Endothelial cell of umbilical vein (primary cell): ENCODE measurements at regions not wholly inside any gene's neighbourhood (a gene's known extent, or its start where the extent isn't known, plus 50 kb on each side); places are given as distances from the start of the nearest gene placed in this dataset.

Experiments
- BruUV-seq: library from RNA; stranded (reverse); fragments of 400-500 nt; replicated peaks from 2 replicates; lab custom pipeline; 2021; lab: Mats Ljungman, UMichigan
- CTCF ChIA-PET: fragments of 300-600, 350-600 bp; sonication (Branson Sonifier 250); formaldehyde crosslinking; loops from one replicate; lab custom pipeline; 2021; ENCODE audit warnings: antibody characterized with exemption, inconsistent platforms; lab: Charles Lee
- POLR2A ChIA-PET: fragments of 300-600, 350-600 bp; sonication (Branson Sonifier 250); formaldehyde crosslinking; loops from one replicate; lab custom pipeline; 2021; ENCODE audit warnings: antibody characterized with exemption, inconsistent platforms; lab: Charles Lee
- DNase-seq: peaks from one replicate; pipeline ENCODE4 v3.0.0-alpha.2; 2011; ENCODE audit warnings: low read depth, low spot score
- FAIRE-seq: peaks from 2 replicates; lab custom pipeline; 2011; peaks lifted over from hg19 to GRCh38; lab: Jason Lieb, UNC
- H2AFZ ChIP-seq: 2 replicates; pipeline ENCODE4 v1.6.0; 2012; ENCODE audit warnings: low read depth, low read length, control low read depth, inconsistent platforms
- H3K27ac ChIP-seq: 2 replicates; pipeline ENCODE4 v1.5.1; 2011; ENCODE audit warnings: low read depth, mild to moderate bottlenecking, control low read depth, low read length, moderate library complexity; ENCODE audit not compliant: insufficient read depth
- H3K27me3 ChIP-seq, 2 experiments: 2 replicates each; pipeline versions ENCODE4 v1.6.0 to v1.6.1; 2011; ENCODE audit warnings: low read length in 2 of 2, mixed read lengths in 1 of 2; ENCODE audit not compliant: control insufficient read depth in 2 of 2, insufficient read depth in 2 of 2
- H3K36me3 ChIP-seq, 2 experiments: 2 replicates in 1 of 2; 3 replicates in 1 of 2; pipeline ENCODE4 v1.5.1; 2011; ENCODE audit warnings: low read length in 2 of 2, mild to moderate bottlenecking in 1 of 2, moderate library complexity in 1 of 2; ENCODE audit not compliant: control insufficient read depth in 2 of 2, insufficient read depth in 2 of 2; ENCODE audit errors: extremely low read depth in 1 of 2
- H3K4me1 ChIP-seq: 3 replicates; pipeline ENCODE4 v1.5.1; 2011; ENCODE audit warnings: mild to moderate bottlenecking, low read length; ENCODE audit not compliant: control insufficient read depth, insufficient read depth; ENCODE audit errors: extremely low read depth
- H3K4me2 ChIP-seq: 2 replicates; pipeline ENCODE4 v1.6.1; 2011; ENCODE audit warnings: low read length, control low read depth, mixed read lengths; ENCODE audit not compliant: insufficient read depth
- H3K4me3 ChIP-seq, 3 experiments: fragments of 200-600 bp in 1 of 3; sonication (generic), shearing (Covaris generic) in 1 of 3; replicated peaks in 1 of 3; 2 replicates each; pipeline ENCODE4 v1.5.1; 2011 to 2016; ENCODE audit warnings: control low read depth in 3 of 3, low read length in 3 of 3, mild to moderate bottlenecking in 2 of 3, inconsistent platforms in 1 of 3, low read depth in 1 of 3, moderate library complexity in 1 of 3; ENCODE audit not compliant: insufficient read depth in 1 of 3
- H3K79me2 ChIP-seq: 2 replicates; pipeline ENCODE4 v1.6.0; 2012; ENCODE audit warnings: low read length, inconsistent platforms; ENCODE audit not compliant: control insufficient read depth, insufficient read depth
- H3K9ac ChIP-seq: replicated peaks from 2 replicates; pipeline ENCODE3; 2011; ENCODE audit warnings: low read length, control low read depth; ENCODE audit not compliant: insufficient read depth; ENCODE audit errors: extremely low read depth
- H3K9me1 ChIP-seq: replicated peaks from 3 replicates; pipeline ENCODE4 v1.6.0; 2011; ENCODE audit warnings: mild to moderate bottlenecking, low read length; ENCODE audit not compliant: control insufficient read depth, insufficient read depth; ENCODE audit errors: extremely low read depth
- H3K9me3 ChIP-seq: replicated peaks from 2 replicates; pipeline ENCODE4 v1.5.1; 2012; ENCODE audit warnings: low read length, inconsistent platforms; ENCODE audit not compliant: control insufficient read depth, insufficient read depth
- H4K20me1 ChIP-seq: replicated peaks from 2 replicates; pipeline ENCODE3; 2011; ENCODE audit warnings: mild to moderate bottlenecking, low read length; ENCODE audit not compliant: control insufficient read depth, insufficient read depth; ENCODE audit errors: extremely low read depth
- CTCF ChIP-seq, 2 donors: IDR thresholded peaks; 1 replicate in 1 of 2; 2 replicates in 1 of 2; pipeline ENCODE4 v1.5.1; 2011; ENCODE audit warnings: low read length in 2 of 2, mild to moderate bottlenecking in 2 of 2, moderate library complexity in 2 of 2, control low read depth in 1 of 2, inconsistent platforms in 1 of 2, low read depth in 1 of 2; ENCODE audit not compliant: insufficient read depth in 1 of 2; ENCODE audit errors: extremely low read depth in 1 of 2
- EZH2 ChIP-seq: IDR thresholded peaks from 2 replicates; pipeline ENCODE4 v1.6.1; 2012; ENCODE audit warnings: borderline replicate concordance, low read depth, mild to moderate bottlenecking, moderate library complexity, low read length, inconsistent platforms; ENCODE audit not compliant: severe bottlenecking
- FOS ChIP-seq: IDR thresholded peaks from 2 replicates; pipeline ENCODE4 v1.6.1; 2011; ENCODE audit warnings: mild to moderate bottlenecking, low read length, moderate library complexity, borderline replicate concordance; ENCODE audit not compliant: insufficient read depth
- GATA2 ChIP-seq: IDR thresholded peaks from 2 replicates; pipeline ENCODE4 v1.7.0; 2011; ENCODE audit warnings: low read depth, mild to moderate bottlenecking, moderate library complexity, mixed read lengths, low read length; ENCODE audit not compliant: insufficient read length, insufficient read depth
- JUN ChIP-seq: IDR thresholded peaks from 2 replicates; pipeline ENCODE4 v1.6.1; 2011; ENCODE audit warnings: borderline replicate concordance, low read depth; ENCODE audit not compliant: insufficient read length, insufficient read depth
- MAX ChIP-seq: IDR thresholded peaks from 2 replicates; pipeline ENCODE4 v1.6.1; 2011; ENCODE audit not compliant: insufficient read depth, insufficient read length
- MYC ChIP-seq: IDR thresholded peaks from one replicate; pipeline ENCODE4 v1.6.1; 2011; ENCODE audit warnings: mild to moderate bottlenecking, low read depth, low read length
- POLR2A ChIP-seq: IDR thresholded peaks from 2 replicates; pipeline ENCODE4 v1.6.1; 2012; ENCODE audit warnings: low read depth, mild to moderate bottlenecking, control low read depth, low read length
- POLR2AphosphoS5 ChIP-seq: IDR thresholded peaks from 2 replicates; pipeline ENCODE4 v1.6.1; 2012; ENCODE audit warnings: low read depth, mild to moderate bottlenecking, control low read depth, low read length, moderate library complexity; ENCODE audit not compliant: insufficient read depth
- dilution Hi-C: fragments of 300-500 bp; cut with MboI; formaldehyde crosslinking; loops from one replicate; pipeline ENCODE4 v1.15.0; 2019; ENCODE audit warnings: low sequenced_read_pairs; ENCODE audit not compliant: extremely low pct_ligation_motif_present
- intact Hi-C: fragments of 100-400 bp; cut with micrococcal nuclease; formaldehyde crosslinking; loops from one replicate; pipeline ENCODE4 v1.10.0; 2022

- peaks cover 13% of the 10 kb centered on the region for H3K9me3 ChIP-seq
- ChIA-PET CTCF (no interaction called here), POLR2A (no interaction called here)
- H3K79me2 ChIP-seq: no peaks in the 10 kb centered on the region
- intact Hi-C loops (no loop called here), dilution Hi-C loops (no loop called here)
- H2AFZ ChIP-seq: no peak overlapping the region
- no TSS peak for BruUV-seq
- H3K4me2 ChIP-seq: no peak overlapping the region
- FAIRE-seq (no peak), DNase-seq (no peak)
- TF ChIP-seq POLR2AphosphoS5 (no peak), EZH2 (no peak), CTCF (IDR thresholded peaks at IDR 0.05; ENCODE audit: extremely low read depth in 1 of 2, insufficient read depth in 1 of 2, low read depth in 1 of 2, low read length in 2 of 2) (no peak), POLR2A (no peak), GATA2 (no peak), FOS (no peak), JUN (no peak), MAX (no peak), MYC (no peak)
- H3K9ac ChIP-seq: no peak overlapping the region
- H3K9me1 ChIP-seq: no peaks in the 10 kb centered on the region
- H3K4me3 ChIP-seq: no peak overlapping the region
- no peaks in the 10 kb centered on the region for H4K20me1 ChIP-seq
- no peak overlapping the region for H3K27ac ChIP-seq
- H3K27me3 ChIP-seq: no peaks in the 10 kb centered on the region
- no peaks in the 10 kb centered on the region for H3K4me1 ChIP-seq
- H3K36me3 ChIP-seq: no peaks in the 10 kb centered on the region
These were observed 432.6 kb upstream of the CDH4 start for GRCh38 chr20:60819511-60819910.
